ENCODE measurements at regions not wholly inside any gene's neighbourhood (a gene's known extent, or its start where the extent isn't known, plus 50 kb on each side); places are given as distances from the start of the nearest gene placed in this dataset.

GRCh38 chr3:124101643-124102042 is 109.7 kb upstream of the ROPN1 start:
- no peak overlapping the region for H3K4me3 ChIP-seq (replicated peaks; ENCODE audit: insufficient read depth, low read length)
- H3K27ac ChIP-seq (replicated peaks), result no peak overlapping the region
- H3K27me3 ChIP-seq (ENCODE audit: insufficient read depth, poor library complexity, severe bottlenecking), result peaks cover 6% of the 10 kb centered on the region
- no peak for DNase-seq (ENCODE audit: low read depth in 1 of 2, low spot score in 1 of 2)
- TF ChIP-seq REST (IDR thresholded peaks at IDR 0.05; ENCODE audit: insufficient replicate concordance, low read depth), result no peak

- Histone ChIP-seq H3K4me3 (replicated peaks; ENCODE audit: insufficient read depth, low read length) (no peak overlapping the region), H3K27ac (replicated peaks) (no peak overlapping the region), H3K27me3 (ENCODE audit: insufficient read depth, poor library complexity, severe bottlenecking) (no peaks in the 10 kb centered on the region)
- DNase-seq (ENCODE audit: low read depth in 1 of 2, low spot score in 1 of 2), result no peak
- TF ChIP-seq REST (IDR thresholded peaks at IDR 0.05; ENCODE audit: insufficient replicate concordance, low read depth) (no peak), CTCF (IDR thresholded peaks at IDR 0.05; ENCODE audit: insufficient read depth, low read length) (no peak), SPI1 (IDR thresholded peaks at IDR 0.05; ENCODE audit: borderline replicate concordance, low read depth) (no peak), POLR2AphosphoS5 (IDR thresholded peaks at IDR 0.05; ENCODE audit: low read depth) (no peak), GABPA (IDR thresholded peaks at IDR 0.05; ENCODE audit: low read depth) (no peak)
These were observed 115.4 kb upstream of the ROPN1 start for GRCh38 chr3:124107104-124107890.

GRCh38 chr3:124108446-124108845 is 116.5 kb upstream of the ROPN1 start:
- no peak for TF ChIP-seq CTCF (IDR thresholded peaks at IDR 0.05; ENCODE audit: insufficient read depth, low read length)
- TF ChIP-seq SPI1 (IDR thresholded peaks at IDR 0.05; ENCODE audit: borderline replicate concordance, low read depth), result no peak
- TF ChIP-seq REST (IDR thresholded peaks at IDR 0.05; ENCODE audit: insufficient replicate concordance, low read depth), result no peak
- no peak for TF ChIP-seq GABPA (IDR thresholded peaks at IDR 0.05; ENCODE audit: low read depth)
- TF ChIP-seq POLR2AphosphoS5 (IDR thresholded peaks at IDR 0.05; ENCODE audit: low read depth), result no peak
- no peaks in the 10 kb centered on the region for H3K27me3 ChIP-seq (ENCODE audit: insufficient read depth, poor library complexity, severe bottlenecking)
- no peak overlapping the region for H3K4me3 ChIP-seq (replicated peaks; ENCODE audit: insufficient read depth, low read length)
- no peak overlapping the region for H3K27ac ChIP-seq (replicated peaks)
- DNase-seq (ENCODE audit: low read depth in 1 of 2, low spot score in 1 of 2), result no peak
